Activated CD4-positive, alpha-beta T cell treated with anti-CD3 and anti-CD28 coated beads, Interleukin-2, Interleukin-6, amounts not matched to agents 100 ng/mL and 50 ng/mL, durations not matched to agents 16 hours and 8 hours (primary cell): ENCODE measurements at regions not wholly inside any gene's neighbourhood (a gene's known extent, or its start where the extent isn't known, plus 50 kb on each side); places are given as distances from the start of the nearest gene placed in this dataset.
"Not testable (repeated sequence)": the region's sequence is repeated elsewhere in the genome, so short reads cannot be mapped to it uniquely, and the experiment has no call there.

Experiments
- DNase-seq: peaks from one replicate; pipeline ENCODE4 v3.0.0-alpha.2; 2020

DNA sequence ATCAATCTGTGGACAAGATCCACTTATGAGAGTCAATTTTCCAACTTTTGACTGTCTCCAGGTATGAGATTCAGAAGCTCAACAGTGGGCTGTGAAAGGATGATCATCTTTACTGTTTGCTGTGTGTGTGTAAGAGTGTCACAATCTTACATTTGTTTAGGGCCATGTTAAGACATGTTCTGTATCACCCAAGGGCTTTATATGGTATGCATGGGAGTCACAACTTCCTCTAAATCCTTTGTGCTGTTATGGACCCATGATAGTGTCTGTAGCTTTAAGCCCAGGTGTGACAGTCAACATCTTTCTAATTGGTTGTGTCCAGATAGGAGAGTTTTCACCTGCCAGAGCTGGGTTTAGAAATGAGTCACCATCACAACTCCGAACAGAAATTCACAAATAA lies 70.2 kb downstream of the ZNF726 start:
- DNase-seq: not testable (repeated sequence)

DNA sequence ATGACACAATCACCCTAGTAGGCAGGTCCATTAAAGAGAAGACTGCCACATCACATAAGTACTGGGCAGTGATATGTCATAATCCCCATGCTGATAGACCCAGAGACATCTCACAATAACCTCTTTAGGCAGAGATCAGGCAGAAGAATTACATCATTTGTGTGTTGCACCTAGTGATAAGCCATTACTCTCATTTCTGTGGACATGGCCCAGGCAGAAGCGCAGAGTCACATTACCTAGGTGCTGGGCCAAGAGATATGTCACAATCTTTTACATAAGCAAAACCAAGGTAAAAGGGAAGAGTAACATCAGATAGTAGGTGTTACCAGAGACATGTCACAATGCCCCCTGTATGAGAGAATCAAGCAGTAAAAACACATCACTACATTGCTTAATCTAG lies 71.9 kb downstream of the ZNF726 start:
- DNase-seq: no peak

DNA sequence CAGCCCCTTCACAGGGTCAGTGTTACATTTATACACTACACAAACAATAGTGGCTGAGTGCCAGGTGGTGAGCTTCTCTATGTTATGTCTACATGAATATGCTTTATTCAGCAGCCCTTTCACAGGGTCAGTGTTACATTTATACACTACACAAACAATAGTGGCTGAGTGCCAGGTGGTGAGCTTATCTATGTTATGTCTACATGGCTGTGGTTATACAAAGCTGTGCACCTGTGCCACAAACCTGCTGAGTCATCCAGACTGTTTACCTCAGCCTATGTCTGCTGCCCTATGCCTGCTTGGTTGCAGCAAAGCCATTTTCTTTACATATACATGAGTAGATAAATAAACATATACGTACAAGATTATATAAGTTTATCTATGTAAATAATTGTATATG lies 76.5 kb downstream of the ZNF726 start:
- DNase-seq: no peak

DNA sequence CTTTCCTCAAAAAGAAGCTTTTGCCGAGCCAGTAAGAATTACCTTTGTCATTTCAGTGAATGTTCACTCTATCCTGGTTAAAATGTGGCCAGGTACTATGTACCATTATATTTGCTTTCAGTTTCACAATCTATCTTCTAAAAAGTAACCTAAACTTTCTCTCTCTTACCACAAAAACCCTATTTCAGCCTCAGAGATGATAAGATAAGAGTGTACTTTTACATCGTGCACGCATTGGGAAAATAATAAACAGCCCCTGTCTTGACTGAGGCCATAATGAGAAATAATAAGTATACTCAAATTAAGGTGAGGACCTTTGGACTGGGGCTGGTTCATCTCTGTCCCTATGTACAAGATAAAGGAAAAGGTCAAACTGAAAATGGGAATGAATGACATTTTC lies 77.7 kb downstream of the ZNF726 start:
- DNase-seq: no peak

DNA sequence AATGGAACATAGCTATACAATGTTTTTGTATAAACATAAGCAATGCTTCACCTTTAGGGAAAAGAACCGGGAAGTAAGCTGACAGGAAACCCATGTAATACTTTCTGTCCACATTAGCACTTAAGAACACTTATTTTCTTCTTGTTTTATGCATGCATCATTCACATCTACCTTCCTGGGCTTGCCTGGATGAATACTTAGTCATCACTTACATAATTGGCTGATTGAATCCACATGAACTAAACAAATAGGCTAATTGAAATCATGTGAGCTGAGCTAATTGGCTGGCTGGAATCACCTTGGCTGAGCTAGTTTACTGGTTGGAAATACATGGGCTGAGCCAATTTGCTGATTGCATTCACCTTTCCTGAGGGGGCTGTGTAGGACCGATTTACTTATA lies 78.8 kb downstream of the ZNF726 start:
- DNase-seq: no peak

DNA sequence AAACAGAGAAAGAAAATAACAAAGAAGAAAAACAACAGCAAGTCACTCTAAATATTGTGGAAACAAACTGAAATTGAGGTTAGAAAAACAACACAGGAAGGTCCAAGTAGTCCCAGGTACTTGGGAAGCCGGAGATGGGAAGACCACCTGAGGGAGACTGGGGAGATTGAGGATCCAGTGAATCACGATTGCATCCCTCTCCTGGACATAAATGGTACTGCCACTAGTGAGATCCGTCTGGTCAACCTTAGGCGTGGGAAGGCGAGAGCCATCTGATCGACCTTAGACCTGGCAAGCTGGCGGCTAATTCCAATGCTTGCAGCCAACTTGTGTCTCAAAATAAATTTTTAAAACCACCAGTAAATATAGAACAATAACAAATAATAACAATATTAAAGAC lies 81.9 kb downstream of the ZNF726 start:
- no peak for DNase-seq

DNA sequence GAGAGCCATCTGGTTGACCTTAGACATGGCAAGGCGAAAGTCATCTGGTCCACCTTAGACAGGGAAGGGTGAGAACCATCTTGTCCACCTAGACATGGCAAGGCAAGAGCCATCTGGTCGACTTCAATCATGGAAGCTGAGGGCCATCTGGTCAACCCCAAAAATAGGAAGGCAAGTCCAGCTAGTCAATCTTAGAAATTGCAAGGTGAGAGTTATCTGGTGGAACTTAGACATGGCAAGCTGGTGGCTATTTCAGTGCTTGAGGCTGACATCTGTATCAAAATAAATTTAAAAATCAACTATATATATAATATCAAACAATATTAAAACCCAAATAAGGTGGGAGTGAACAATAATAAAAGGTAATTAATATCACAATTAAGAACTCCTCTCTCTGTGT lies 83.9 kb downstream of the ZNF726 start:
- no peak for DNase-seq

DNA sequence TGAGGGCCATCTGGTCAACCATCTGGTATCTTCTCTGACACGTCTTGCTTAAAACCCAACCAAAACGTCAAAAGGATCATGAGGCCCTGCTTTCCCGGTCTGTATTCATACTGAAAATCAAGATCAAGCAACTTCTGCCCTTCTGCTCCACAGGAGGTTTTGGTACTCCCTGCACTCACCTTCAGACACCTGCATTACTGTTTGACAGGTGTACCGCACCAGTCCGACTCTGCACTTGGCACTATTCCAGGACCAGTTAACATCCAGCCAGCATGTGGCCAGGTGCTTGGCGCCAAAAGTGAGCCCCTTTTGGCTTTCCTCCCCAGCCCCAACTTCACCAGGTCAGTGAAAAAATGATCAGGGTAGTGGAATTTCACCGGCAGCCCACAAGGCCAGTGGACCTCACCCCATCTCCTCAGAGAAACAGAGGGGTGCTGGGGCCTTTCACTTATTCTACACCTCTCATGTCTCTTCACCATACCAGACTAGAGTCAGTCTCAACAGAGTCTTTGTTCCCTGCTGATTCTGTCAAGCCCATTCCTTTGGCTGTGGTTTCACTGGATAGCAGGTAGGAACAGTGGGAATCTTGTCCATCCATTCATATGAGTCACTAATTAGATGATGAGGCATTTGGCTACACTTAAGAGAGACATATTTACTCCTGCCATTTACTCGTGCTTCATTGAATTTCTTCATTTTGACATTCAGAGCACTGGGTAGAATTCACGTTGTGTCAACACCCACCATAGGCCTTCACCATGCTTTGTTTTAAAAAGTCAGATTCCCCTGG lies 85.3 kb downstream of the ZNF726 start:
- no peak for DNase-seq

DNA sequence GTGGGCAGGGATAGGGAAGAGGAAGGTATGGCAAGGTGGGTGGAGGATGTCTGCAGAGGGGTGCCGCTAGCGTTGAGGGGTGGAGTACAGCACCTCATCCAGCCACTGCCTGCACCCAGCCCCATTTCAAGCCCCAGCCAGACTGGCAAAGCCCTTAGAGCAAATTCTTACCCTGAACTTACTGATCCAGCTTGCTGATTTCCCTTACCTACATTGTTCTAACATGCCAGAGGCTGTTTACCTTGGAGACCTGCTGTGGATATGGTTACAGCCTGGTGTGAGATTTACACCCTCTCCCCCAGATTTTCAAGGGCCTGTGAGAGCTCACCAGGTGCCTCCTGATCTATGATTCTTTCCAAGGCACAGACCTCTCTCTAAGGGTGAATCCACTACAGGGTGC lies 86.0 kb downstream of the ZNF726 start:
- DNase-seq: no peak

DNA sequence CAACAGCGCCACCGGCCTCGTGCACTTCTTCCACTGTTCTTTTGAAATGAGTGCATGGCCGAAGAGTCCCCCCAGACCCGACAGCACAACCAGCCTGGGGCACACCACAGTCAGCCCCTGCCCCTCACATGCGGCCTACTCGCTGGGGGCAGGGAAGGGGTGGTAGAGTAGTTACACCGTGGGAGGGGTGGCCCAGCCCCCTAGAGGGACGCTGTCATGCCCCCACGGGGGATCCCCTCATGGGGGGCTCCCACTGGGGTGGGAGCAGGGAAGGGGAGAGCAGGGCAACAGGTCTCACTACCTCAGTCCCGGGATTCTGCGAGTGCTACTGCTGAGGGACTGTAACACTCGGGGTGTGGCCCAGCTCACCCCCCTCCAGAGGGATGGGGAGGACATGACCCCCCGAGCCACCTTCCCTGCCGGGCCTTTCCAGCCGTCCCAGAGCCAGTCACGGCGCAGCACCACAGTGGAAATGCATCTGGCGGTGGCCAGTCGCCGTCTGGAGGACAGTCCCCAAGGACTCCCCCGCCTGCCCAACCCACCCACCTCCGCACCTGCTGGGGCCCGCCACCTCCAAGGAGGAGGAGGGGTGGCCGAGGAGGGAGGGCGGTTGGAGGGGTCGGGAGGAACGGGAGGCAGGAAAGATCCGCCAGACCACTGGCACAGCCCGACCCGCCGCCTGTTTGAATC lies 84.6 kb upstream of the ZNF254 start:
- no peak for DNase-seq

DNA sequence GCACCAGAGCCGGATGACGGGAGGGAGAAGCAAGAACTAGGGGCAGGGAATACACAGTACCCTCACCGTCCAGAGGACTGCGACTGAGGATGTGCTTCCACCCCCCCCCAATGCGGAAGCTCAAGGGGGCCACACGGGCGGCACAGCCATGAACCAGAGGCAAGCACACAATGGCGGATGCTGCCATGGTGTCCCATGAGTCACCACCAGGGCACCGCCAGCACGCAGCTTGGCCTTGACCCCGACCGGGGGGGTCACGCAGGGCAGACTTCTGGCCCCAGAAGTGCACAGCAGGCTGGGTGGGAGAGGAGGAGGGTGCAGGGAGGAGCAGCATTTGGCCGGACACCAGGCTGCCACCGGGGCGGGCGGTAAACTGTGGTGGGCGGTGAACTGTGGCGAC lies 83.5 kb upstream of the ZNF254 start:
- DNase-seq: no peak

DNA sequence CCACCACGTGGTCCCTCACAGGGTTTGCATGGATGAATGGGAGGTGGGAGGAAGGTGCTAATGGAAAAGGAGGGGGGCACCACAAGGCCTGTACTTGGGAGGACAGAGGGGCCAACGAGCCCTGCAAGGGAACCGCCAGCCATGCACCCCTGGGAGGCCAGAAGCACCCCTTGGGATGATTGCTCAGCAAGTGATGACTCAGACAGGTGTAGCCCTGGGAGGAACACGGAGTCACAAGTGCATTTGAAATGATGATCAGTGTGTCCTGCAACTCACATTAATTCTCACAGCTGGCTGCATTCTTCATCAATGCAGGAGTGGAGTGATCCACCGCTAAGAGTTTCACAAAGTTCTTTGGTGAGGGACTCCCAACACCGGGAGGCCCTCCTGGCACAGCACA lies 82.8 kb upstream of the ZNF254 start:
- DNase-seq: no peak

DNA sequence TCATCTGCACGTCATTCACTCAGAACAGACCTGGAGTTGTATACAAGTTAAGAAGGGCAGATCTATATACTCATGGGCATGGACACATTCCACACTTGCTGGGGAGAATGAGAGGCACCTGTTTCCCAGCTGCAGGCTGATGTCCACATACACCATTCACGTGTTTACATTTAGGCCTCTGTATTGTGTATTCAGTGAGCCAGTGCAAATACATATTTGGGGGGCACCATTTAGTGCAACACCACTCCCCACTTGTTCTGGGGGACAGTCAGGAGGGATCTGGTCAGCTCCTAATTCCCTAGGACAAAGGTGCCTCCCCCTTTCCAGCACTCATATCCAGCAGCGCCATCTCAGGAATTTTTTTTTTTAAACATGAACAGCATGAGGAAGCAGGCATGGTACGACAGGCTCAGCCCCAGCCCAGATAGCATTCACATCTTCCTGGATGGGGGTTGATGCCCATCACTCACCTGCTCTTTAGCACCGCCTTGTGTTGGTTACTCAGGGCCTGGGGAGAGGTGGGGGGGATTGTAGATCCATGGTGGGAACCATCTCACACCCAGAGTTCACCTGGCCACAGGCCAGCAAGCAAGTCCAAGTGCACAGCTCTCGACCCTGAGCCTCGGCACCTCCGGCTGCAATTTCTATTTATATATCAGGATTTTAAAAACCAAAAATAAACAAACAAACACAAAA lies 56.9 kb upstream of the ZNF254 start:
- no peak for DNase-seq

DNA sequence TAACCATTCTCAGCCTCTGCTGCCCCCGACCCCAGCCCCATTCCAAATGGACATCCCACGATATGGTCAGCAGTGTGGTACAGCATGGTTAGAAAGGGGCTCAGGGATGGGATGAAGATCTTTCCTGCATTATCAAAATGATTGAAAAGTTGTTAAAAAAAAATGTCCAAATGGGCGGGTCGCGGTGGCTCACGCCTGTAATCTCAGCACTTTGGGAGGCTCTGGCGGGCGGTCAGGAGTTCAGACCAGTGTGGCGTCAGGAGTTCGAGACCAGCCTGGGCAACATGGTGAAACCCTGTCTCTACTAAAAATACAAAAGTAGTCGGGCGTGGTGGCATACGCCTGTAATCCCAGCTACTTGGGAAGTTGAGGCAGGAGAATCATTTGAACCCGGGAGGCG lies 54.3 kb upstream of the ZNF254 start:
- no peak for DNase-seq

DNA sequence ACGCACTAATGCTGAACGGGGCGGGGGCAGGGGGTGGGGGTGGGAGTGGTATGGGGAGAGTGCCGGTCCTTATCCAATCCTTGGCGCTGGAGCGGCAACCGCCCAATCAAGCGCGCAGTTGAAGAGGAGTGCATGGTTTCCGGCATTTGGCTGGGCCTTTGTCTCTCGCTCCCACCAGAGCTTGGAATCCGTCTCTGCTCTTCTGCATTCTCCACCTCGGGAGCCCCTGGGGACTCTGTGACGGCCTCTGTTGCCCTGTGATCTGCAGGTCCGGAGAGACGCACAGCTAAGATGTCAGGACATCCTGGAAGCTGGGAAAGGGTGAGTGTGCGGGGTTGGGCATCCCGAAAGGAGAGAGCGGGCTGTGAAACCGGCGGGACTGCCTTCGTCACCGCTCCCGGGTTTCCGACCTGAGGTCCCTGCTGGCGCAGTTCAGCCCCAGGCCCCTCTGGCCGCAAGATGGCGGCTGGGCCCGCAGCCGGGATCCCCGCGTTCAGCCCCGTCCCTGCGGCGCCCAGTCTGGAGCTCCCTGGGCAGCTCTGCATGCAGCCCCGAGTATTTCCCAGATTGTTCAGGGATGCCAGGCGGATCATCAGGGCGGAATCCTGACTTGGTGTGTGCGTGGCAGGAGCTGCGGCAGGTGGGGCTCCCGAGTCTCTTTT lies 53.6 kb upstream of the ZNF254 start:
- DNase-seq: peak; percentile 90

DNA sequence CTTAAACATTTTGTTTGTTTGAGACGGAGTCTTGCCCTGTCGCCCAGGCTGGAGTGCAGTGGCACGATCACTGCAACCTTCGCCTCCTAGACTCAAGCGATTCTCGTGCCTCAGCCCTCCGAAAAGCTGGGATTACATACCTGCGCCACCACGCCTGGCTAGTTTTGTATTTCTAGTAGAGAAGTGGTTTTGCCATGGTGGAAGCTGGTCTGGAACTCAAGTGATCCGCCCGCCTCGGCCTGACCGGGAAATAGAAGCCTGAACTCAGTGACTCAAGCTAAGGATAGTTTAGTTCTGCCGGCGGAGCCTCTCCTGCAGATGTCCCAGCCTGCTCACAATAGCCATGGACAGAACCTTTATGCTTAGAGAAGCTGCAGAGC lies 53.0 kb upstream of the ZNF254 start:
- DNase-seq: peak; percentile 35

DNA sequence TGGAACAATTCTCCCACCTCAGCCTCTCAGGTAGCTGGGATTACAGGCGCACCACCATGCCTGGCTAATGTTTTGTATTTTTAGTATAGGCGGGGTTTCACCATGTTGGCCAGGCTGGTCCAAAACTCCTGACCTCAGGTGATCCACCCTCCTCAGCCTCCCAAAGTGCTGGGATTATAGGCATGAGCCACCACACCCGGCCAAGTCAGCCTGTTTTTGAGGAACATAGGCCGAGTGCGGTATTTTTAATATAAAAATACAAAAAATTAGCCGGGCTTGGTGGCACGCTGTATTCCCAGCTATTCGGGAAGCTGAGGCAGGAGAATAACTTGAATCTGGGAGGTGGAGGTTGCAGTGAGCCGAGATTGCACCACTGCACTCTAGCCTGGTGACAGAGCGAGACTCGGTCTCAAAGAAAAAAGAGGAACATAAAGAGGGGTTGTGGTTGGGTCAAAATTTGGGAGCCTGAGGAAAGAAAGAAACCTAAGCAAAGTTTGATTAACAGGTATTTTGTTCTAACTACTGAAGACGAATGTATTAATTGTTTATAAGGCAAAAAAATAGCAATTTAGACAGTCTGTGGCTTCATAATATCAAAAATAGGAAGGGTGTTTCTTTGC lies 51.6 kb upstream of the ZNF254 start:
- not testable (repeated sequence) for DNase-seq
